ENCODE measurements at regions not wholly inside any gene's neighbourhood (a gene's known extent, or its start where the extent isn't known, plus 50 kb on each side); places are given as distances from the start of the nearest gene placed in this dataset.

DNA sequence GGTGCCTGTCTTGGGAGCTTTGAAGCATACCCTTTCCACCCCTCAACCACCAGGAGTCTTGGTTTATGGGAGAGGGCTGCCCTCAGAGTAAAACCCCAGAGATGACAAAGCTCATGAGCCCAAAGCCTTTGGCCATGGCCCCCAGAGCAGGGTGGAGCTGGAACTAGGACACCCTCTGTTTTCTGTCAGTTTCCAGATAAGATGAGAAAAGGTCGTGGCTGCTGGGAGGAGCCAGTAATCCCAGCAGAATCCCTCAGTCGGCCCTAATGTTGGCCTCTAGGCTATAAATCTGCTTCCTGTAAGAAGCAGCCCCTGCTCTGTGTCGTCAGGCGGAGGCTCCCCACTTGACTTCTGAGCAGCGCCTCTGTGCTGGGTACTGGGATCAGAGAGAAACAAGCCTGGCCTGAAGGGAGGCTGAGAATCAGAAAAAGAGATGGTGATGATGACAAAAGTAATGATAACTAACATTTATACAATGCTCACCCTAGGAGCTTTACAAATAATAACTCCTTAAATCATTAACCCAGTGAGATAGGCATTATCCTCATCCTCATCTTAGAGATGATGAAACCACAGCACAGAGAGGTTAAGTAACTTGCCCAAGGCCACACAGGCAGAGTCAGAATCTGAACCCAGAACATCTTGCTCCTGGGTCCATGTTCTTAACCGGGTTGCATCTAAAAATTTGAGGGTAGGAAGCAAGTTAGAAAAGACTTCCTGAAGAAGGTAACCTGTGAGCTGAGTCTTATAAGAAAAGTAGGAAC, 471.4 kb downstream of the SOX6 start:
- no peak for DNase-seq (ENCODE audit: low read depth, low spot score)
- Histone ChIP-seq H3K4me3 (peak overlapping the region; percentile 24; the same call in 1 of the 2 replicates), H3K9ac (ENCODE audit: insufficient read length) (peak overlapping the region; percentile 21), H3K9me3 (ENCODE audit: low read depth, low read length) (no peaks in the 10 kb centered on the region), H3K27ac (peak overlapping the region; percentile 21; the same call in 1 of the 2 replicates), H3K36me3 (ENCODE audit: insufficient read depth, low read length) (no peaks in the 10 kb centered on the region)
- TF ChIP-seq FOXP2 (optimal IDR thresholded peaks at IDR 0.05; ENCODE audit: control extremely low read depth, extremely low read length, insufficient read depth): no peak
- no peak for TF ChIP-seq EZH2 (IDR thresholded peaks at IDR 0.05)
- no peak for TF ChIP-seq POLR2AphosphoS5 (IDR thresholded peaks at IDR 0.05; ENCODE audit: borderline replicate concordance, low read depth, low read length)

DNA sequence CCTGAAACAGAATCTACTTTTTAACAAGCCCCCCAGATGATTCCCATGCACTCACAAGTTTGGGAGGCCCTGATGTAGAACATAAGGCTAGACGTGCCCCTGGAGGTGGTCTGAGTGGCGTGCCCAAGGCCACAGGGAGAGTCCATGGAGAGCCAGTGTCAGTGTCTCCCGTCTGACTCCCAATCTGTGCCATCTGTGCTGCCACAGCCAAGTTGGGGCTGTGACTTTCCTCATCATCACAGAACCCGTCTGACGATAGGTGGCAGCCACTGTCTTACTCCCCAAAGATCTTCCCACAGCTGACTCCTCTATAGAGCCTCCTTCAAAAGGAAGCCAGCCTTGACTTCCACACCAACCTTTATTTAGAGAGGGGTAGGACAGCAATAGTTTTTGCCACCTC, 470.5 kb downstream of the SOX6 start:
- H3K9me3 ChIP-seq (ENCODE audit: low read depth, low read length): no peaks in the 10 kb centered on the region
- H3K9ac ChIP-seq (ENCODE audit: insufficient read length): no peak overlapping the region
- H3K27ac ChIP-seq: no peak overlapping the region
- no peak overlapping the region for H3K4me3 ChIP-seq
- TF ChIP-seq EZH2 (IDR thresholded peaks at IDR 0.05) (no peak), POLR2AphosphoS5 (IDR thresholded peaks at IDR 0.05; ENCODE audit: borderline replicate concordance, low read depth, low read length) (no peak), FOXP2 (optimal IDR thresholded peaks at IDR 0.05; ENCODE audit: control extremely low read depth, extremely low read length, insufficient read depth) (no peak)
- DNase-seq (ENCODE audit: low read depth, low spot score): no peak
- H3K36me3 ChIP-seq (ENCODE audit: insufficient read depth, low read length): no peaks in the 10 kb centered on the region

DNA sequence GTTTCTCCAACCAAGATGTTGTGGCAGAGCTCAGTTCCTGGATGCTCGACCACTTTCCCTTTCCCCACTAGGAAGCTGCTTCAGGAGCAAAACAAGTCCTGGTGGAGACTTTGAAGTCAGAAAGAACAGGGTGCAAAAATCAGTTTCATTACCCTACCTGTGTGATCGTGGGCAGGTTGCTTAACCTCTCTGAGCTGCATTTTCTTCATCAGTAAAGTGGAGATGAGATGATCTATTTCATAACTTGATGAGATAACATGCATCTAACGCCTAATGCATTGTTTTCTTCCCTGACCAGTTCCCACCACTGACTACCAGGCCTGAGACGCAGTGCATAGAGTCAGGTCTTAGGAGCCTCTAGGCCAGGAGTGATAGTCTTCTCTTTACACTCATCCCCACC, 470.0 kb downstream of the SOX6 start:
- Histone ChIP-seq H3K9ac (ENCODE audit: insufficient read length) (no peak overlapping the region), H3K27ac (no peak overlapping the region), H3K9me3 (ENCODE audit: low read depth, low read length) (no peaks in the 10 kb centered on the region), H3K36me3 (ENCODE audit: insufficient read depth, low read length) (no peaks in the 10 kb centered on the region), H3K4me3 (no peak overlapping the region)
- no peak for DNase-seq (ENCODE audit: low read depth, low spot score)
- TF ChIP-seq POLR2AphosphoS5 (IDR thresholded peaks at IDR 0.05; ENCODE audit: borderline replicate concordance, low read depth, low read length) (no peak), FOXP2 (optimal IDR thresholded peaks at IDR 0.05; ENCODE audit: control extremely low read depth, extremely low read length, insufficient read depth) (no peak), EZH2 (IDR thresholded peaks at IDR 0.05) (no peak)

DNA sequence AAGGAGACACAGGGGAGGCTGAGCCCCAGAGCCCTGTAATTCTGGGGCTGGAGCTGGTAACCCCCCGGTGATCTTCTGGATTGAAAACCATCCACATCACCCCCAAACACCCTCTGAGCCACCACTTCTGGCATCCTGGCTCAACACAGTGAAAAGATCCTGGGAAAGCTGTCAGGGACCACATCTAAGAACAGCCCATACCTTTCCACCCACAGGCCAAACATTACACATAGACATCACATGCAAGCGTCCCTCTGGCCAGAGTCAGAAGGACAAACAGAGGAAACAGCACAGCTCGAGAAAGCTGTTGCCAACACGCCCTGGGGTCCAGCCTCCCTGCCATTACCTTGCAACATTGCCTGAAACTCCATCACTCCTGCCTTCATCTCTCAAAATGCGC, 469.5 kb downstream of the SOX6 start:
- H3K27ac ChIP-seq: no peak overlapping the region
- TF ChIP-seq EZH2 (IDR thresholded peaks at IDR 0.05) (no peak), FOXP2 (optimal IDR thresholded peaks at IDR 0.05; ENCODE audit: control extremely low read depth, extremely low read length, insufficient read depth) (no peak), POLR2AphosphoS5 (IDR thresholded peaks at IDR 0.05; ENCODE audit: borderline replicate concordance, low read depth, low read length) (no peak)
- H3K9me3 ChIP-seq (ENCODE audit: low read depth, low read length): no peaks in the 10 kb centered on the region
- no peak overlapping the region for H3K4me3 ChIP-seq
- no peak overlapping the region for H3K9ac ChIP-seq (ENCODE audit: insufficient read length)
- DNase-seq (ENCODE audit: low read depth, low spot score): no peak
- no peaks in the 10 kb centered on the region for H3K36me3 ChIP-seq (ENCODE audit: insufficient read depth, low read length)

DNA sequence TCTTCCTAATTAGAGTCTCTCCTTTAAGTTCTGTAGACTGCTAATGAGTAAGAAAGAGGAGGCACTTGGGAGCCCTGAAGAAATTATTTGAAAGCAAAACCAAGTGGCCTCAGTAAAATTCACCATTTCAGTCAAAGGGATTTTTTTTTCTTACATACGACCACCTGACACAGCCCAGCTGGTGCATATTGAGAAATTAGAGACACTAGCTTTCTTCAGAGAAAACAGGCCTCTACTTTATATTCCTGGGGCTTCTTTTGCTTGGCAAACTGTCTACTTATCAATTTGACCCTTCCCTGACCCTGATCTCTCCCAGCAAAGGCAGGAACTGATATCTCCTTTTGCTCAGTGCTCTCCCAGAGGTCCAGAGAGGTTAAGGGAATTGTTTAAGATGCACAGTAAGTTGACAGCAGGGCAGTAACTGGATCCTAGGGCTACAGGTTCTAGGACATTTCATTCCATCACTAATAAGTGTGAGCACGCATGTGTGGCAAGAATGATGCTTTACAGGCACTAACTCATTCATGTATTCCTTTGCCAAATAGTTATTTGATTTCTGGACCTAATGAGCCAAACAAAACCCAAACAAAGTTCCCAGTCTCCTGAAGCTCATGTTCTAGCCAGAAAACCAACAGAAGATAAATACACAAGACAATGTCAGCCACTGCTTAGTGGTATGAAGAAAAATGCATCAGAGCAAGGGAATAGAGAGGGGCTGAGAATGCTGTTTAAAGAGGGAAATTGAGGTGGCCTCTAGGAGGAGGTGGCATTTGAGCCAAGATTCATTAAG, 467.6 kb downstream of the SOX6 start:
- no peak overlapping the region for H3K27ac ChIP-seq
- no peak for DNase-seq (ENCODE audit: low read depth, low spot score)
- TF ChIP-seq EZH2 (IDR thresholded peaks at IDR 0.05): no peak
- no peak for TF ChIP-seq POLR2AphosphoS5 (IDR thresholded peaks at IDR 0.05; ENCODE audit: borderline replicate concordance, low read depth, low read length)
- TF ChIP-seq FOXP2 (optimal IDR thresholded peaks at IDR 0.05; ENCODE audit: control extremely low read depth, extremely low read length, insufficient read depth): no peak
- no peaks in the 10 kb centered on the region for H3K36me3 ChIP-seq (ENCODE audit: insufficient read depth, low read length)
- no peak overlapping the region for H3K9ac ChIP-seq (ENCODE audit: insufficient read length)
- no peaks in the 10 kb centered on the region for H3K9me3 ChIP-seq (ENCODE audit: low read depth, low read length)
- H3K4me3 ChIP-seq: no peak overlapping the region

DNA sequence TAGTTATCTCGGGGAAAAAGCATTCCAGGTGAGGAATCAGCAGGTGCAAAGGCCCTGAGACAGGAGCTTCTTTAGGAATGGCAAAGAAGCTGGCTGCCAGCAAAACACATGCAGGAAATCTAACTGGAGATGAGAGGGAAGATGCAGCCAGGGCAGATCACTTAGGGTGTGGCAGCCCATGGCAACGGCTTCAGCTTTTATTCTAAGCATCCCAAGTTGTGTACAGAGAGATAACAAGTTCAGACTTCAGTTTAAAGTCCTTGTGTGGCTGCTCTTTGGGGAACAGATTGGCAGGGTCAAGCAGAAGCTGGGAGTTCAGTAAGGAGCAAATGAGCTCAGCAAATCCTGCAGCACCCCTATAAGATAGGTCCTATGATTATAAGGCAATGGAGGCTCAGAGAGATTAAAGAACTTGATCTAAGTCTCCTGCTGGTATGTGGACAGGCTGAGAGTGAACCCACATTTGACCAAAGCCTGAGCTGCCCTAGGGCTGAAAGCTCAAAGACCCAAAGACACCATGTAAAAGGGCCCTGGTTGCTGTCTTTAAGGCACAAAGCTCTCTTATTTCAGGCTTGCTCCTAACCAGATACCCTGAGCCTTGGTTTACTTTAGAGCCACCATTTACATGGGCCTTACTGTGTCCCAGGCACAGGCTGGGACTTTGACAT, 466.8 kb downstream of the SOX6 start:
- TF ChIP-seq EZH2 (IDR thresholded peaks at IDR 0.05) (no peak), POLR2AphosphoS5 (IDR thresholded peaks at IDR 0.05; ENCODE audit: borderline replicate concordance, low read depth, low read length) (no peak), FOXP2 (optimal IDR thresholded peaks at IDR 0.05; ENCODE audit: control extremely low read depth, extremely low read length, insufficient read depth) (no peak)
- H3K9me3 ChIP-seq (ENCODE audit: low read depth, low read length): no peaks in the 10 kb centered on the region
- no peak overlapping the region for H3K27ac ChIP-seq
- no peak for DNase-seq (ENCODE audit: low read depth, low spot score)
- H3K36me3 ChIP-seq (ENCODE audit: insufficient read depth, low read length): no peaks in the 10 kb centered on the region
- no peak overlapping the region for H3K9ac ChIP-seq (ENCODE audit: insufficient read length)
- no peak overlapping the region for H3K4me3 ChIP-seq

DNA sequence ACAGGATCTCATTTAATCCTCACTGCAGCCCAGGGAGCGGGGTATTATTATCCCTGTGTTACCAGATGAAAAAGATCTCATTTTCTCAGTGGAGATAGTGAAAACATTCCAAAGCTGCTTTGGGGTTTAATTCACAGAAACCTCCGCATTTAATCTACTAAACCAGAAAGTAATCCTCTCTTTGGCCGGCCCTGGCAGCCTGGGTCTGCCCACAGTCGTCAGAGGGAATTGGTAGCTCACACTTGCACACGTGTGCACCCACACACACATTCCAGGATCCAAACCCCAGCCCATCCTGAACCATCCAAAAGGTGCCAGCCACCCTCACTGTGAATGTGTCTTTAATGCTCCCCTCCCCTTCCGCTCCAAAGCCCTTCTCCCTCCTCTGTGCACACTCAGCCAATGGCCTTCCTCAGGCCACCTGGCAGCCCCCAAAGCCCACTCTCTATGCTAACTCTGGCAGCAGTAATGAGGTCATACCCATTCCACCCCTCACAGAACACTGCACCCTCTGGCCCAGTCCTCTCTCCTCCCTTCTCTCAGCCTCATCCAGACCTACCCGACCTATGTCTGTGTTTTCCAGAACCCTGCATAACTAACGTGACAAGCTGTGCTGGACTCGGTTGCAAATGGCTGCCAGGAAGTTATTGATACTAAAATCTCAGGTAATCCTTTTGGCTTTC, 466.2 kb downstream of the SOX6 start:
- H3K27ac ChIP-seq: no peak overlapping the region
- H3K9me3 ChIP-seq (ENCODE audit: low read depth, low read length): no peaks in the 10 kb centered on the region
- H3K9ac ChIP-seq (ENCODE audit: insufficient read length): no peak overlapping the region
- DNase-seq (ENCODE audit: low read depth, low spot score): no peak
- H3K36me3 ChIP-seq (ENCODE audit: insufficient read depth, low read length): no peaks in the 10 kb centered on the region
- H3K4me3 ChIP-seq: no peak overlapping the region
- no peak for TF ChIP-seq EZH2 (IDR thresholded peaks at IDR 0.05)
- no peak for TF ChIP-seq FOXP2 (optimal IDR thresholded peaks at IDR 0.05; ENCODE audit: control extremely low read depth, extremely low read length, insufficient read depth)
- TF ChIP-seq POLR2AphosphoS5 (IDR thresholded peaks at IDR 0.05; ENCODE audit: borderline replicate concordance, low read depth, low read length): no peak

Measured in SK-N-MC (cell line).